ENCODE measurements at regions not wholly inside any gene's neighbourhood (a gene's known extent, or its start where the extent isn't known, plus 50 kb on each side); places are given as distances from the start of the nearest gene placed in this dataset.

- H3K4me3 ChIP-seq (ENCODE audit: low read depth, low read length) = no peak overlapping the region
- TF ChIP-seq CTCF (IDR thresholded peaks at IDR 0.05; ENCODE audit: control insufficient read depth, extremely low read depth, insufficient read depth) = no peak
- DNase-seq (ENCODE audit: low read depth) = no peak
These were observed 122.5 kb upstream of the GAP43 start for GRCh38 chr3:115500795-115501194.

DNA sequence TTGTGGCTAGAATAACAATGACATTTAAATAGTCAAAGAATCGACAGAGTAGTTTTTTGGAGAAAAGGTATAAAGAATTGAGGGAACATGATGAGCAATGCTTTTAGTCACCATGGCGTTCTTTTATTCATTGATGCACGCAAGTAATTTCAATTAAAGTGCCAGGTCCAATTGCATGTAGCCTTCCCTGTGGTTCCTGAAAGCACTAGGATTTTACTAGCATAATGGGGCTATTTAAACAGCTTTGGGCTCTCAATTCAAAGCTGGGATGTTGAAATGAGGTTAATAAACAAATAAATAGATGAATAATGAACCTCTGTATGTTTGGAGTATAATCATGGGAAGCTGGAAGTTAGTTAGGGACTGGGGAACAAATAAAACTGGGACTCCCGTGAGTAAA is 121.2 kb upstream of the GAP43 start:
- no peak for DNase-seq (ENCODE audit: low read depth)
- TF ChIP-seq CTCF (IDR thresholded peaks at IDR 0.05; ENCODE audit: control insufficient read depth, extremely low read depth, insufficient read depth) = no peak
- no peak overlapping the region for H3K4me3 ChIP-seq (ENCODE audit: low read depth, low read length)

DNA sequence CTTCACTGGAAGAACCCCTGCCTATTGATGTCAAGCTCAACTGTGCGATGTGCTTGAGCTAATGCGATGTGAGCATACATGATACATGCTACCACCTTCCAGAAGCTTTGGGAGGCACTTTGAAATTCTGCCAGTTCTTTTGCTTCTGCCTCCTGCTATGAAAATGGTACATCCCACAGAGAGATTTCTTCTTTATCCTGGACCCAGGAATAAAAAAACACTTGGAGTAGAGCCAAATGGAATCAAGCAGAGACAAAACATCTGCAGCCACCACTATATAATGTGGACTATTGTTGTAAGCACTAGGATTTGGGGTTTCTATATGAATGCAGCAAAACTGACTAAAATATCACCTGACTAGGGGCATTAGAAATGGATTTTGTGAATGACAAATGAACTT is 119.9 kb upstream of the GAP43 start:
- no peak overlapping the region for H3K4me3 ChIP-seq (ENCODE audit: low read depth, low read length)
- DNase-seq (ENCODE audit: low read depth) = no peak
- no peak for TF ChIP-seq CTCF (IDR thresholded peaks at IDR 0.05; ENCODE audit: control insufficient read depth, extremely low read depth, insufficient read depth)

GRCh38 chr3:115508562-115508961 is 114.7 kb upstream of the GAP43 start:
- TF ChIP-seq CTCF (IDR thresholded peaks at IDR 0.05; ENCODE audit: control insufficient read depth, extremely low read depth, insufficient read depth) = no peak
- no peak for DNase-seq (ENCODE audit: low read depth)

DNA sequence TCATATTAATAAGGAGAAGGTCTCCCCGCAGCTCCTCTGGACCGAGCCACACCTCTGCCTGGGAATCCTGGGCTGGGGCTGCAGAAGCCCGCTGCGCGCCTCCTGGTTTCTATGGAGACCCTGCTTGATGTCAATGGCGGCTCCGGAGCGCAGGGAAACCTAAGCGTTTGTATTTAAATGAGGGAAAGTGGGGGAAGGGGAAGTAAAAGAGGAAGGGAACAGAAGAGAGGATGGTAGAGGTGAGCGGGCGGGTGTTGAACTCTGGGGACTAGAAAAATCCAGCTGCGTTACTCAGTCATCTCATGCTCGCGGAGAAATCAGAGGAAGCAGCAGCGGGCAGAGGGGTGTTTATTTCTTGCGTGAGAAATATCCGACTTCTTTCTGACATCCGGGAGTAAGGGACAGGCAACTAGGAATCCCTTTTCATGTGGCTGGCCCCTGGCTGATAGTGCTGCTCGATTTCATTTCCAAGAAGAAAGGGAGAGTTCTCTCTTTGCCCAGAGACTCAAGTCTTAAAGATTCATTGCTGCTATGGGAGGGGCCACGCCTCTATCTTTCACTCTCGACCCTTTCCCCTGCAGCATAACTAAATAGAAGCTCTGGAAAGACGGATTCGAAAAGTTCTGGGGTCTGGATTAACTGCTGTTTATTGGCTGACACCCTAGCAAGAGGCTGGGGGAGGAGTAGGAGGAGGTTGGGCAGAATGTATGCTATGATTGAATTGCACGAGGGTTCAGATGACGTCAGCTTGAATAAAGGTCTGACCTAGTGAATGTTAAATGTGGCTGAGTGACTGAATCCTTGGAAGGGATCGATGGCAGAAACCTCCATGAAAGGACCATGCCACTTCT is 110.5 kb upstream of the GAP43 start:
- no peak overlapping the region for H3K4me3 ChIP-seq (ENCODE audit: low read depth, low read length)
- DNase-seq (ENCODE audit: low read depth) = no peak
- TF ChIP-seq CTCF (IDR thresholded peaks at IDR 0.05; ENCODE audit: control insufficient read depth, extremely low read depth, insufficient read depth) = no peak

More at GRCh38 chr3:115508562-115508961, 114.7 kb upstream of the GAP43 start:
- no peak overlapping the region for H3K4me3 ChIP-seq (ENCODE audit: low read depth, low read length)

GRCh38 chr3:115513416-115513800 is 109.9 kb upstream of the GAP43 start:
- no peak for TF ChIP-seq CTCF (IDR thresholded peaks at IDR 0.05; ENCODE audit: control insufficient read depth, extremely low read depth, insufficient read depth)
- H3K4me3 ChIP-seq (ENCODE audit: low read depth, low read length) = no peak overlapping the region
- DNase-seq (ENCODE audit: low read depth) = no peak
